ENCODE measurements at regions not wholly inside any gene's neighbourhood (a gene's known extent, or its start where the extent isn't known, plus 50 kb on each side); places are given as distances from the start of the nearest gene placed in this dataset.
"Not testable (repeated sequence)": the region's sequence is repeated elsewhere in the genome, so short reads cannot be mapped to it uniquely, and the experiment has no call there.

DNA sequence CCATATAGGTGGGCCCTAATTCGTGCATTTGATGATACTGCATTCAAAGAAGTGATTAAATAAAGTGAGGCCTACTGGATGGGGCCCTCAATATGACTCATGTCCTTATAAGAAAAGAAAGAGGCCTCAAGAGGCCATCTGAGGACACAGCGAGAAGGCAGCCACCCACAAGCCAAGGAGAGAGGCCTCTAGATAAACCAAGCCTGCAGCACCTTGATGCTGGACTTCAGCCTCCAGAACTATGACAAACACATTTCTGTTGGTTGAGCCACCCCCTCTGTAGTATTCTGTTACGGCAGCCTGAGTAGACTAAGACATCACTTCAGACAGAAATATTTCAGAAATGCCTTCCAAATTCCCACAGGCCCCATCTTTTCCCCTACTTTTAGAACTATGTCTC lies 82.5 kb upstream of the PLEKHG1 start:
- Histone ChIP-seq H3K4me3 (ENCODE audit: low read length) (no peak overlapping the region), H3K9me3 (ENCODE audit: control insufficient read depth, insufficient read depth, low read length) (no peaks in the 10 kb centered on the region; the same call in 1 of the 2 replicates), H3K27ac (ENCODE audit: low read length) (no peak overlapping the region), H3K27me3 (ENCODE audit: control insufficient read depth, insufficient read depth, low read length) (no peaks in the 10 kb centered on the region), H3K4me1 (ENCODE audit: control insufficient read depth, insufficient read depth, low read length) (no peaks in the 10 kb centered on the region), H3K36me3 (ENCODE audit: control insufficient read depth, insufficient read depth, low read length) (no peaks in the 10 kb centered on the region)
- WGBS (ENCODE audit: insufficient coverage, insufficient read length): no CpG with 5 or more reads among the region's 3 CpGs
- no peak for DNase-seq (ENCODE audit: low read depth, low spot score)

DNA sequence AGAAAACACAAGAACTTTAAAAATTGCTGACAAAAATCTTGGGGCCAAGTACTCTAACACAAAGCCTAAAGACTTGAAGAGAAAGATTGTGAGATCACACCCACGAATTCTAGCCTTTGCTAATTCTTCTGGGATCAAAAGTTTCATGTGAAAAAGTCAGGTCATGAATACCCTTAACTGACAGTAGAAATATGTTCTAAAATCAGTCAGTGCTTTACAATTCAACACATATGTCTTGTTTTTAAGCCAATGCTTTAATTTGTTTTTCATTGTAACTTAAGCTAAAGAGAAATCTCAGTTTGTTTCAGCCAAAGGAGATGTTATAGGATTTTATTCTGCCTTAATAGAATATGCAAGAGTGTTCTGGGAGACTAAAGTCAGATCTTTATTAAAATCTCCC lies 78.2 kb upstream of the PLEKHG1 start:
- H3K36me3 ChIP-seq (ENCODE audit: control insufficient read depth, insufficient read depth, low read length): no peaks in the 10 kb centered on the region
- no peaks in the 10 kb centered on the region; the same call in 1 of the 2 replicates for H3K9me3 ChIP-seq (ENCODE audit: control insufficient read depth, insufficient read depth, low read length)
- no CpG with 5 or more reads among the region's 1 CpG for WGBS (ENCODE audit: insufficient coverage, insufficient read length)
- no peaks in the 10 kb centered on the region for H3K27me3 ChIP-seq (ENCODE audit: control insufficient read depth, insufficient read depth, low read length)
- H3K4me3 ChIP-seq (ENCODE audit: low read length): no peak overlapping the region
- H3K27ac ChIP-seq (ENCODE audit: low read length): no peak overlapping the region
- H3K4me1 ChIP-seq (ENCODE audit: control insufficient read depth, insufficient read depth, low read length): no peaks in the 10 kb centered on the region
- no peak for DNase-seq (ENCODE audit: low read depth, low spot score)

DNA sequence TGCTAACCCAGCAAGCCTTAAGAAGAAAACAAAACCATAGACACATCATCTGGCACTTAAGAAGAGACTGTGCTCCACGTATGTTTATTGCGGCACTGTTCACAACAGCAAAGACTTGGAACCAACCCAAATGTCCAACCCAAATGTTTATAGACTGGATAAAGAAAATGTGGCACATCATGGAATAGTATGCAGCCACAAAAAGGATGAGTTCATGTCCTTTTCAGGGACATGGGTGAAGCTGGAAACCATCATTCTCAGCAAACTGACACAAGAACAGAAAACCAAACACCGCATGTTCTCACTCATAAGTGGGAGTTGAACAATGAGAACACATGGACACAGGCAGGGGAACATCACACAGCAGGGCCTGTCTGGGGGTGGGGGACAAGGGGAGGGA lies 76.5 kb upstream of the PLEKHG1 start:
- WGBS (ENCODE audit: insufficient coverage, insufficient read length): no CpG with 5 or more reads among the region's 3 CpGs
- not testable (repeated sequence) for H3K27ac ChIP-seq (ENCODE audit: low read length); DNase-seq (ENCODE audit: low read depth, low spot score); H3K4me1 ChIP-seq (ENCODE audit: control insufficient read depth, insufficient read depth, low read length); H3K27me3 ChIP-seq (ENCODE audit: control insufficient read depth, insufficient read depth, low read length); H3K9me3 ChIP-seq (ENCODE audit: control insufficient read depth, insufficient read depth, low read length); H3K4me3 ChIP-seq (ENCODE audit: low read length); H3K36me3 ChIP-seq (ENCODE audit: control insufficient read depth, insufficient read depth, low read length)

DNA sequence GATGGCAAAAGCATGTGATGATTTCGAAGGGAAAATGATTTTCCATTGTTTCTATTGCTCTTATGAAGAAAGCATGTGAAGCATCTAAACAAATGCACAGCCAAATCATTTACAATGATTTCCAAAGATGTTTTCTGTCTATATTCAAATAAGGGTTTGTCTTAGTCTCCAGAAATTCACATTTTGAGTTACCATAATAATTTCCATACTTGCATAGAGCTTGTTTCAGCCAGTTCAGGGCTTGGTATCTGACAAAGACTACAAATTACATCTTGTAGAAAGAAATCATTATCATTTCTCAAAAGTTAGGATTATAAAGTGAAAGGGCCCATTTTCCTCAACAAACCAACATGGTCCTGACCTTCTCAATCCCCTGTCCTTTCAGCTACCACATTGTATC lies 74.4 kb upstream of the PLEKHG1 start:
- no peak overlapping the region for H3K27ac ChIP-seq (ENCODE audit: low read length)
- no peaks in the 10 kb centered on the region; the same call in 1 of the 2 replicates for H3K9me3 ChIP-seq (ENCODE audit: control insufficient read depth, insufficient read depth, low read length)
- no peak overlapping the region for H3K4me3 ChIP-seq (ENCODE audit: low read length)
- no peaks in the 10 kb centered on the region for H3K27me3 ChIP-seq (ENCODE audit: control insufficient read depth, insufficient read depth, low read length)
- H3K36me3 ChIP-seq (ENCODE audit: control insufficient read depth, insufficient read depth, low read length): no peaks in the 10 kb centered on the region
- no CpG with 5 or more reads among the region's 1 CpG for WGBS (ENCODE audit: insufficient coverage, insufficient read length)
- no peak for DNase-seq (ENCODE audit: low read depth, low spot score)
- no peaks in the 10 kb centered on the region for H3K4me1 ChIP-seq (ENCODE audit: control insufficient read depth, insufficient read depth, low read length)

DNA sequence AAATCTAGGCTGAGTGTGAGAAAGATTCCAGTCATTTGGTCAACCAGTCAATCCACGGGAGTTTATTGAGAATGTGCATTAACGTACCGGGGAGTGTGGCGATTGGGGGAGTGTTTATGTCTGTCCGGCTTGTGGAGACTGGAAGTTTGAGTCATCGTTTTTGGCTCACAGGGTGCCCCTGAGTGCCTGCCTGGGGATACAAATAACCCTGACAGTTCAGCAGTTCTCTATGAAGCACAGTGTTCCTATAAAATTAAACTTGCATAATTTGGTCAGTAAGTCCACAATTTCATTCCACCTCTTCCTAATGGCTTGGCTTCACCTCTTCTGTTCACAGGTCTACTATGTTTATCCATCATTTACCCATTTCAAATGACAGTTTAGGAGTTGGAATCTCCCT lies 72.6 kb upstream of the PLEKHG1 start:
- Histone ChIP-seq H3K27ac (ENCODE audit: low read length) (no peak overlapping the region), H3K9me3 (ENCODE audit: control insufficient read depth, insufficient read depth, low read length) (no peaks in the 10 kb centered on the region; the same call in 1 of the 2 replicates), H3K27me3 (ENCODE audit: control insufficient read depth, insufficient read depth, low read length) (no peaks in the 10 kb centered on the region), H3K36me3 (ENCODE audit: control insufficient read depth, insufficient read depth, low read length) (no peaks in the 10 kb centered on the region), H3K4me1 (ENCODE audit: control insufficient read depth, insufficient read depth, low read length) (no peaks in the 10 kb centered on the region), H3K4me3 (ENCODE audit: low read length) (no peak overlapping the region)
- DNase-seq (ENCODE audit: low read depth, low spot score): no peak
- WGBS (ENCODE audit: insufficient coverage, insufficient read length): no CpG with 5 or more reads among the region's 6 CpGs

DNA sequence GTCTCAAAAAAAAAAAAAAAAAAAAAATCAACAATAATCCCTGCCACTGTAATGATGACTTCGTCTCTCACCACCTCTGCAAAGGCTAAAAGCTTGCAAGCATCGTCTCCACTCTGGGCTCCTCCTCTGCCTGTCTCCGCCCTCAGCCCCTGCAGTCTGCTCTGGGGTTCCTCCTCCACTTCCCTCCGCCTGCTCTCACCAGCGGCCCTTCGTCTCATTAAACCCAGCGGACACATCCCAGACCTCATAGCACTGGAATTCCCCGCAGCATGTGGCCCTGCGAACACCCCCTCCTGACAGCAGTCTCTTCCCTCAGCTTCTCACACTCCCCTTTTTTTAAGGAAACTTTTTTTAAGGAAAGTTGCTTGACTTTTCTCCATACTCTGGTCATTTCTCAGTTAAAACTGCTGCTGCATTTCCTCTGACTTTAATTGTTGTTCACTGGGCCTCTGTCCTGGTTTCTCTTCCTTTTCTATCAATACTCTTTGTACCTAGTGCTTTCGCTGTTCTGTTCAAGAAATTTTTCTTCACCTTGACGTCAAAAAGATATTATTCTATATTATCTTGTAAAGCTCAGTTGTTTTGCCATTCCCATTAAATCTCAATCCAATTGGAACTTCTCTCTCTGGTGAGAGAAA lies 70.9 kb upstream of the PLEKHG1 start:
- Histone ChIP-seq H3K27me3 (ENCODE audit: control insufficient read depth, insufficient read depth, low read length) (no peaks in the 10 kb centered on the region), H3K4me1 (ENCODE audit: control insufficient read depth, insufficient read depth, low read length) (no peaks in the 10 kb centered on the region), H3K4me3 (ENCODE audit: low read length) (no peak overlapping the region), H3K36me3 (ENCODE audit: control insufficient read depth, insufficient read depth, low read length) (no peaks in the 10 kb centered on the region), H3K27ac (ENCODE audit: low read length) (no peak overlapping the region), H3K9me3 (ENCODE audit: control insufficient read depth, insufficient read depth, low read length) (no peaks in the 10 kb centered on the region; the same call in 1 of the 2 replicates)
- DNase-seq (ENCODE audit: low read depth, low spot score): peak; percentile 37
- WGBS (ENCODE audit: insufficient coverage, insufficient read length): no CpG with 5 or more reads among the region's 11 CpGs

DNA sequence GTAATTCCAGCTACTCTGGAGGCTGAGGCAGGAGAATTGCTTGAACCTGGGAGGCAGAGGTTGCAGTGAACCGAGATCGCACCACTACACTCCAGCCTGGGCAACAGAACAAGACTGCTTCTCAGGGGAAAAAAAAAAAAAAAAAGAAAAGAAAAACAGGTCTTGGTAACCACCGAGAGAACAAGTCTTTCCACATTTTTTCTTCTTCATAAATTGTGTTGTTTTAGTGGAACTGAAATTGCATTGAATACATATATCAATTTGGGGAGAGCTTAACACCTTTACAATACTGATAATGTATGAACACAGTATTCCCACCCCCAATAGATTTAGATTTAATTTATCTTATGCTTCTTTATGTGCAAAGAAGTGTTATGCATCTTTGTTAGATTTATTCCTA lies 70.0 kb upstream of the PLEKHG1 start:
- WGBS (ENCODE audit: insufficient coverage, insufficient read length): no CpG with 5 or more reads among the region's 3 CpGs
- Histone ChIP-seq H3K27me3 (ENCODE audit: control insufficient read depth, insufficient read depth, low read length) (no peaks in the 10 kb centered on the region), H3K9me3 (ENCODE audit: control insufficient read depth, insufficient read depth, low read length) (no peaks in the 10 kb centered on the region; the same call in 1 of the 2 replicates), H3K36me3 (ENCODE audit: control insufficient read depth, insufficient read depth, low read length) (no peaks in the 10 kb centered on the region), H3K4me3 (ENCODE audit: low read length) (no peak overlapping the region), H3K27ac (ENCODE audit: low read length) (no peak overlapping the region), H3K4me1 (ENCODE audit: control insufficient read depth, insufficient read depth, low read length) (no peaks in the 10 kb centered on the region)
- no peak for DNase-seq (ENCODE audit: low read depth, low spot score)

DNA sequence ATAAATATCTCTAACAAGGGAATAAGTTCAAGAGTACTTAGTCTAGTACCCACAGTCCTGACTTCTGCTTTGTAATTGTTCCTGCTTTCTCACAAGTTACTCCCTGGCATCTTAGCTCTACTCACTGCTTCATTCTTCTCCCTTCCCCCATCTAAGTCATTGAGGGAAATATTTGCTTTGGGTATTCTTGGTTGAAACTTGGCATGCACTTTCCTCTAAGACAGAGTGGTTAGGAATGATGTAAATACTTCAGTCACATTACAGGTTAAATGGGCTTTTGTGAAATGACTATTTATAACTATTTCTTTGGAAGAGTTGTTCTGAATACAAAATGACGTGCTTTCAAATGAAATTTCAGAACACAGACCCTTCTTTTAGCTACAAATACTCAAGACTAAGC lies 67.7 kb upstream of the PLEKHG1 start:
- no peak overlapping the region for H3K27ac ChIP-seq (ENCODE audit: low read length)
- H3K27me3 ChIP-seq (ENCODE audit: control insufficient read depth, insufficient read depth, low read length): no peaks in the 10 kb centered on the region
- no CpG with 5 or more reads among the region's 1 CpG for WGBS (ENCODE audit: insufficient coverage, insufficient read length)
- no peaks in the 10 kb centered on the region; the same call in 1 of the 2 replicates for H3K9me3 ChIP-seq (ENCODE audit: control insufficient read depth, insufficient read depth, low read length)
- H3K4me3 ChIP-seq (ENCODE audit: low read length): no peak overlapping the region
- no peak for DNase-seq (ENCODE audit: low read depth, low spot score)
- H3K4me1 ChIP-seq (ENCODE audit: control insufficient read depth, insufficient read depth, low read length): no peaks in the 10 kb centered on the region
- no peaks in the 10 kb centered on the region for H3K36me3 ChIP-seq (ENCODE audit: control insufficient read depth, insufficient read depth, low read length)

DNA sequence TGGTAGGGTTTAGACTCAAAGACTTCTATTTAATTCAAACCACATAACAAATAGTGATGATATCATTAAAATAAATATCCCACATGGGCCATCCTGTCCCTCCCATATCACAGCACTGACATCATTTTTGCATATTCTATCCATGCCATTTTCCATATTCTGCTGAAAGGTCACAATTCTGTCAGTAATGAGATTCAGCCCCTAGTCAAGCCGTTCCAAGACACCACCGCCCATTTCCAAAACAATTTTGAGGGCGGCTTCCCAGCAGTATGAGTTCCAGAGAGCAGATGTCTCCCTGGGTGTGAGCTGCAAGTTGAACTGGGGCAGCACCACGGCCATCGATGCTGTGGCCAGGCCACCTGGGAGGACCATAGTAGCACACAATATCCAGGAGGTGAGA lies 65.1 kb upstream of the PLEKHG1 start:
- Histone ChIP-seq H3K27me3 (ENCODE audit: control insufficient read depth, insufficient read depth, low read length) (no peaks in the 10 kb centered on the region), H3K9me3 (ENCODE audit: control insufficient read depth, insufficient read depth, low read length) (no peaks in the 10 kb centered on the region), H3K4me3 (ENCODE audit: low read length) (no peak overlapping the region), H3K27ac (ENCODE audit: low read length) (no peak overlapping the region), H3K4me1 (ENCODE audit: control insufficient read depth, insufficient read depth, low read length) (no peaks in the 10 kb centered on the region), H3K36me3 (ENCODE audit: control insufficient read depth, insufficient read depth, low read length) (no peaks in the 10 kb centered on the region)
- WGBS (ENCODE audit: insufficient coverage, insufficient read length): no CpG with 5 or more reads among the region's 5 CpGs
- DNase-seq (ENCODE audit: low read depth, low spot score): no peak

DNA sequence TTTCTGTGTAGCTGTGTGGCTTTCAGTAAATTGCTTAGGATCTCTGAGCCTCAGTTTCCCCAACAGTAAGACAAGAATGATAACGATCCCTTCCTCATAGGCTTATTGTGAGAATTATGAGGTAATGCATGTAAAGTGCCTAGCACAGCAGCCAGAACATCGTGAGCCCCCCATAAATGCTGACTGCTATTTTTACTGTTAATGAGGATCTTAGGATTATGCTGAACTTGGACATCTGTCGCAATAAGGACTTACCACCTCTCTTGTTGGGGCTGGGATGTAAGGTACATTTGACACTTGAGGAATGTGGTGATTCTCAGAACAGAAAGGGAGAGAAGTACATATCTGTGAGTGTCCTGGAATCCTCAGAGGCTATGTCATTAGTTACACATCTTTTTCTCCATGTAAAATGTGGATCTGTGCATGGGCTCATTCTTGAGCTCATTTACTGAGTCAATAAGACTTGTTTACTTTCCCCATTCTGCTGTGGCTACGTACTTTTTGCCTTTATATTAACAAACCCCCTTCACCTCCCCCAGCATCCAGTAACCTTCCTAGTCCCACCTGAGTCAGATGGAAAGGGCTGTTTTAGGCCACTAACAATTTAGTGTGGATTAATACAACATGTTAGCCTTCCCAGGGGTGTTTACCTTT lies 64.4 kb upstream of the PLEKHG1 start:
- H3K4me1 ChIP-seq (ENCODE audit: control insufficient read depth, insufficient read depth, low read length): no peaks in the 10 kb centered on the region
- no CpG with 5 or more reads among the region's 4 CpGs for WGBS (ENCODE audit: insufficient coverage, insufficient read length)
- H3K36me3 ChIP-seq (ENCODE audit: control insufficient read depth, insufficient read depth, low read length): no peaks in the 10 kb centered on the region
- no peaks in the 10 kb centered on the region for H3K9me3 ChIP-seq (ENCODE audit: control insufficient read depth, insufficient read depth, low read length)
- no peaks in the 10 kb centered on the region for H3K27me3 ChIP-seq (ENCODE audit: control insufficient read depth, insufficient read depth, low read length)
- H3K4me3 ChIP-seq (ENCODE audit: low read length): no peak overlapping the region
- no peak overlapping the region for H3K27ac ChIP-seq (ENCODE audit: low read length)
- DNase-seq (ENCODE audit: low read depth, low spot score): no peak

DNA sequence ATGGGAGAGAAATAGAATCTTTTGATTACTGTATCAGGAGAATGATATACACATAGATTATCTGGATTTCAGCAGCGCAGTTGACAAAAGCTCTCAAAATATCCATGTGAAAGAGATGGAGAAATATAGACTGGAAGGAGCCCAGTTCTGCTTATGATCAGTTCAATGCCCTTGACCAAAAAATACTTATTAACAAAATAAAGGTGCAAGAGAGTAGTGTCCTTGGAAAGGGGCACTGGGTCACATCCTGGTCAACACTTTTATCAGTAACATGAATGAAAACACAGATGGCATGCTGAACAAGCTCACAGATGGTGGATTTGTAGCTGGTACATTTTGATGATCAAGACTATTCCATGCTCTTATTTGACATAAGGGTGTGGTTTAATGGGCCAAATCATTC lies 63.9 kb upstream of the PLEKHG1 start:
- Histone ChIP-seq H3K4me3 (ENCODE audit: low read length) (no peak overlapping the region), H3K4me1 (ENCODE audit: control insufficient read depth, insufficient read depth, low read length) (no peaks in the 10 kb centered on the region), H3K36me3 (ENCODE audit: control insufficient read depth, insufficient read depth, low read length) (no peaks in the 10 kb centered on the region), H3K27ac (ENCODE audit: low read length) (no peak overlapping the region), H3K9me3 (ENCODE audit: control insufficient read depth, insufficient read depth, low read length) (no peaks in the 10 kb centered on the region), H3K27me3 (ENCODE audit: control insufficient read depth, insufficient read depth, low read length) (no peaks in the 10 kb centered on the region)
- WGBS (ENCODE audit: insufficient coverage, insufficient read length): no CpG with 5 or more reads among the region's 1 CpG
- DNase-seq (ENCODE audit: low read depth, low spot score): no peak

Measured in iPS DF 6.9 (cell line).